HT1080 (cell line): ENCODE measurements at regions not wholly inside any gene's neighbourhood (a gene's known extent, or its start where the extent isn't known, plus 50 kb on each side); places are given as distances from the start of the nearest gene placed in this dataset.

ENCODE experiments used
- DNase-seq: peaks from one replicate; pipeline ENCODE4 v3.0.0-alpha.2; 2015; ENCODE audit warnings: low read depth

DNA sequence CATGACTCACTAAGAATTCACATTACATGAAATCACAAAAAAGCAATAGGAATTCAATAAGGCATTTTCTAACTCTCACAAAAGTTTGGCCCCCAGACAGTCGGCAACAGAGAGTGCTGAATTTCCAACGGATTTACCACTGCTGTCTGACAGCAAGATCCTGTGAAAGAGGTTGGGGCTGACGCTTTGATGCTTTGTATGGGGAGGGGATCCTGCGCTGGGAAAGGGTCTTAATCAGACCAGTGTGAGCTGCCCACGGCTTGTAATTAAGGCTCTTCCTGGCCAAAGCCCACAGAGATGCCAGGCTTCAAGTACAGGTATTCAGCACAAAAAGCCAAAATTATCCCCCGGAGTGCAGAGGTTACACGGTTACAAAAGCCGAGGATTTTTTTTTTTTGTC lies 66.8 kb upstream of the TMCC3 start:
- DNase-seq: no peak

DNA sequence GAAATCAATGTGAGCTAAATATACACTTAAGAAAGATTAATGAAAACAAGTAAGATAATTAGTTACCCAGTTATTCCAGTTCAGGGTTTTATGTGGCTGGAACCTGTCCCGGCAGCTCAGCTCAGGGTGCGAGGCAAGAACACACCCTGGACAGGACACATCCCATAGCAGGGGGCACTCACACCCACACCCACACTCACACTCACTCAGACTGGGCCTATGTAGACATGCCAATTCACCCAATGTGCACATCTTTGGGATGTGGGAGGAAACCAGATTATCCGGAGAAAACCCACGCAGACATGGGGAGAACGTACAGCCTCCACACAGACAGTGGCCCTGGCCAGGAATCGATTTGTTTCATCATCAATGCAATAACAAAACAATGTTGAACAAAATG lies 66.0 kb upstream of the TMCC3 start:
- DNase-seq: no peak

- peak; percentile 97 for DNase-seq
These were observed 64.2 kb upstream of the TMCC3 start for GRCh38 chr12:94714378-94715114.

DNA sequence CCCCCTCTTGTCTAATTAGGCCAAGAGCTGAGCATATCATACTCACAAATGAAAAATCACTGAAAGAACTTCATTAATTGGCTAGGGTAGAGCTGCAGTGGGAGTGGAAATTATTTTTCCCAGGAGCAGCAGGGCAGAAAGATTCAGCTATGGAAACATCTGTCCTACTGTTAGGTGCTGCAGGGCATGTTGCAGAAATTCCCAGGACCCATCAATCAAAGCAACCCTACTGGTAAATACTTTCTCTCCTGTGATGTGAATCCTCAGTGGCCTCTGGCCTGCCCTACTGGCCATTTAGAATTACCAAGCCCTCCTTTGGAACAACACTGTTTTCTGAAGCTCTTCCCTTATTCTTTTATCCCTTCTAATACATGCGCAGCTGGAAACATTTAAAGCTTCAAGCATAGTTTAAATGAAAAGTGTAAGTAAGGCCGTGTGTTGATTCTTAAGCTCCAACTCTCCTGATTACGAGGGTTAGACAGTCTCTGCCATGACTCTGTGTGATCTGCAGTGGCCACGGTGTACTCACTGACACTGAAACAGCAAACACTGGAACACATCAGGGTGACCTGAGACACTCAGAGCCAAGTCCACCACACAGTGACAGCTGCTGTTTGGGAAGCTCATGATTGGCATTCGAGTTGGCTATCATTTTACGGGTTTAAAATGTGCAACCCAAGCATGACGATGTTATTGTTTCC lies 62.6 kb upstream of the TMCC3 start:
- DNase-seq: no peak

GRCh38 chr12:94710933-94711332 lies 60.6 kb upstream of the TMCC3 start:
- peak; percentile 32 for DNase-seq

DNA sequence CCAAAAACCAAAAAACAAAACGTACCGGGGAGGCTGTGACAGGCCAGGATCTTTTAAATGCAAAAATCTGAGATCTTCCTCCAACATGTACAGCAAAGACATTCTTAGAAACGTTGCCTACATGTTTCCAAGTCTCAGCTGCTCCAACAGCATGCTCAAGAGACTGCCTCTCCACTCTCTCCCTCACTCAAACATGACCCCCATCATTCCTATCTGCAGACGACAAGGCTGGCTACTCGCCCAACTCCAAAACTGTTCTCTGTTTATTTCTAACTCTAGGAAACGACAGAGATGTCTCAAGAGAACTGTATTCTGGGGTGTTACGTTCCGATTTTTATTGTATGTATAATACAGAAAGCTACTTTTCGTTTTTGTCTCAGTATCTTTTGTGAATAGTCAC lies 57.5 kb upstream of the TMCC3 start:
- no peak for DNase-seq

DNA sequence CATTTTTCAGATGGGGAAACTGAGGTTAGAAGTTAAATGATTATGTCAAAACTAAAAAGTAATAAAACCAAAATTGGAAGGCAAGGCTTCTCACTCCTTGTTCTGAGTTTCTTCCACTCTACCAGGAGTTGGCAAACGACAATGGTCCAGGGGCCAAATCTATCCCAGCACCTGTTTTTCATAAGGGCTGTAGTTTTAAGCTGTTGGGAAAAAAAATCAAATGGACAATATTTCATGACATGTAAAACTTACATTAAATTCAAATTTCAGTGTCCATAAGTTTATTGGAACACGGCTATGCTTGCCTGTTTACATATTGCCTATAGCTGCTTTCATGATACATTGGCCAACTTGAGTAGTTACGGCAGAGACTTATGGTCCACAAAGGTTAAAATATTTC lies 56.7 kb upstream of the TMCC3 start:
- DNase-seq: no peak

DNA sequence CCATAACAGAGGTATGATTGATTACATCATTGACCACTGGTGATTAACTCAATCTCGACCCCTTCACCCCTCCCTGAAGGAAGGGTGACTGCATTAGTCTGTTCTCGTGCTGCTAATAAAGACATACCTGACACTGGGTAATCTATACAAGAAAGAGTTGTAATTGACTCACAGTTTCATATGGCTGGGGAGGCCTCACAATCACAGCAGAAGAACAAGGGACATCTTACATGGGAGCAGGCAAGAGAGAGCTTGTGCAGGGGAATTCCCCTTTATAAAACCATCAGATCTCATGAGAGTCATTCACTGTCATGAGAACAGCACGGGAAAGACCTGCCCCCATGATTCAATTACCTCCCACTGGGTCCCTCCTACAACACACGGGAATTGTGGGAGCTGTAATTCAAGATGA lies 55.9 kb upstream of the TMCC3 start:
- DNase-seq: no peak

- DNase-seq: no peak
These were observed 55.3 kb upstream of the TMCC3 start for GRCh38 chr12:94705676-94706075.

DNA sequence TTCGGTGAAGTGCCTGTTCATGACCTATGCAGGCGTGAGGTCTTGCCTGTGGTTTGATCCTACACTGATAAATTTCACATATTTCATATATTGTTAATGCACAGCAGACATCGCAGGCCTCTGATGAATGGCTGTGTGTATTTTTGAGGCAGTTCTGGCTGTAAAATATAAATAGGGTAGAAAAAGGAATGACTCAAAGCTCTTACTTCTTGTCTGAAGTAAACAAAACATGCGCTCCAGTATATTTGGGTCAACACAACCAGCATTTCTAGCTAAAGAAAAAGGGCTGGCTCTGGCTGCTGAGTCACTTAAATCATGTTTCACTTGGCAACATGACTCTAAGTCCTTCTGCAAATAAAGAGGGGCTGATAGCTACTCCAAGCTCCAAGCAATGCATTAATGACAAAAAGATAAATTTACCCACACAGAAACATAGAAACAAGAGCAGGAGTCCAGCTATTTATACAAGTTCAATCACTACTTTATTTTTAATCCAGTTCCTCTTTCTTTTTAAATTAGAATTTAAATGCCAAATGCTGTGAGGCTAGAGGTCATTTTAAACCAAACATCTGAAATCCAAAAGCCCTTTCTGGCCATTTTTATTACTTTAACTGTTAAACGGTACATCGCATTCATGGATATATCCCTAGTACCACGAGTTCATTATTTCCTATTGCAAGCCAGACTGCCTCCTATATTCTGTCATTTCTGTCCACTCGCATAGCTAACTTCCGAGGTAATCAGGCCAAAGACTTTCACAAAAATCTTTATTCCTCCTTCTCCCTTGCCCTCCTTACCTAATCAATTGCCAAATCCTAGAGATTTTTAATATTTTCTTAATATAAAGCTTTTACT lies 54.3 kb upstream of the TMCC3 start:
- DNase-seq: peak; percentile 69

GRCh38 chr12:94702696-94703095 lies 52.3 kb upstream of the TMCC3 start:
- DNase-seq: no peak

- no peak for DNase-seq
These were observed 51.4 kb upstream of the TMCC3 start for GRCh38 chr12:94701711-94702110.

DNA sequence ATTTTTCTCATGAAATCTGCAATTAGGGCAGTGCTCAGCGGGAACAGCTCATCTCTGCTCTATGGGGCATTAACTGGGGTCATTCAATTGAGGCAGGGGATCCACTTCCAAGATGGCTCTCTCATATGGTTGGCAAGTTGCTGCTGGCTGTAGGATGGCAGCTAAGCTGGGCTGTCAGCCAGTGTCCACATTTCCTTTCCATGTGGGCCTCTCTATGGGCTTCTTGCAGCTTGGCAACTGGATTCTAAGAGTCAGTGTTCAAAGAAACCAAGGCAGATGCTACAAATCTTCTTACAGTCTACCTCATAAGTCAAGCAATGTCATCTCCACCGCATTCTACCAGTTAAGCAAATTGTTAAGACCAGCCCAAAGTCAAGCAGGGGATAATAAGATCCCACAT lies 50.3 kb upstream of the TMCC3 start:
- no peak for DNase-seq
